ENCODE measurements at regions not wholly inside any gene's neighbourhood (a gene's known extent, or its start where the extent isn't known, plus 50 kb on each side); places are given as distances from the start of the nearest gene placed in this dataset.

DNA sequence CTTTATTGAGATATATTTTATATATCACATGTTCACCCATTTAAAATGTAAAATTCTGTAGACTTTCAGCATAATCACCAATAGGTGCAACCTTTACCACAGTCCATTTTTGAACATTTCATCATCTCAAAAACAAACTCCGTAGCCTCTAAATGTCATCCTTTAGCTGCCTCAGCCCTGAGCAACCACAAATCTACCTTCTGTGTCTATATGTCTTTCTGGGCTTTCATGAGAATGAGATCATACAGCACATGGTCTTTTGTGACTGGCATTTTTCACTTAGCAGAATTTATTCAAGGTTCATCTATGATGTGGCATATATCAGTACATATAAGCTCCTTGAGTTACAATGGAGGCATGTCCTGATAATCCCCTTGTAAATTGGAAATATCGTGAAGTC lies 320.5 kb downstream of the ETS1 start:
- Histone ChIP-seq H3K27ac (no peak overlapping the region), H3K4me3 (no peak overlapping the region), H3K4me1 (no peaks in the 10 kb centered on the region), H3K27me3 (no peaks in the 10 kb centered on the region), H3K9me3 (no peaks in the 10 kb centered on the region), H3K36me3 (no peaks in the 10 kb centered on the region)
- DNase-seq (ENCODE audit: low spot score) = no peak
- TF ChIP-seq CTCF (IDR thresholded peaks at IDR 0.05) = no peak

DNA sequence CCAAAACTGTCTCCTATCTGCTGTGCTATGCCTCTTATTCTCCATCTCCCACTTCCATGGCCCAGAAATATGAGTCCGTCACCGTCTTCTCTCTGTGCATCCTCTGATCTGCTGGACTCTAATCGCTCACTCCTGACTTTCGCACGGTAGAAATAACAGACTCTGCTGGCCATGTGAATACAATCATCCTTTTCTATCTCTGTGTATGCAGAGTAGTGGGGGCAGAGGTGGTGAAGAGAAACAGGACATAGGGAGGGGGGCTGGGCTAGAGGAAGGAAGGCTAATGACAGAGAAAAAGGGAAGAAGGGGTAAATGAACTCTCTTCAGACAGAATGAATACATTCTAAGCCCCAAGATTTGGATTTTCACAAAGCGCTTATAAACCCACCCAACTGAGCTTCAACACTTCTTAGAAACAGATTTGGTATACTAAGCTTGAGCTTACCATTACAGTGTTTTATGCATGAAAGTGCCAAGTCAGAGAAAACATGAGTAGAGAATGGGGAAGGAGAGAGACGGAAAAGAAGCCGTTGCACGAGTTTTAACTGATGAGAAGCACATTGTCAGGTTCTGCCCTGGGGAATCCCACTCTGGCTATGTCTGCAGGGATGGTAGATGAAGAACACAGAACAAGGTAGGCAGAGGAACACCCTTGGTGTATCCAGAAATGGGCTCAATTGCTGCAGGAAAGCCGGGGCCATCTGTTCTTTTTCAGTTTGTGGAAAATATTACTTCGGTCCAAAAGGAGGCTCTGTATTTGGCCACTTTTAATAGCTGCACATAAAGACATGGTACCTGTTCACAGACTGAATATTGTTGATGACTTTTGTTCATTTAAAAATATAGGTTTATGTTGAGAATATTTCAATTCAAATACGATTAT lies 324.7 kb downstream of the ETS1 start:
- DNase-seq (ENCODE audit: low spot score) = no peak
- no peak for TF ChIP-seq CTCF (IDR thresholded peaks at IDR 0.05)
- Histone ChIP-seq H3K4me1 (no peaks in the 10 kb centered on the region), H3K36me3 (no peaks in the 10 kb centered on the region), H3K9me3 (no peaks in the 10 kb centered on the region), H3K27me3 (no peaks in the 10 kb centered on the region), H3K4me3 (no peak overlapping the region), H3K27ac (no peak overlapping the region)

GRCh38 chr11:128261011-128261421 lies 326.3 kb downstream of the ETS1 start:
- H3K4me1 ChIP-seq = no peaks in the 10 kb centered on the region
- no peaks in the 10 kb centered on the region for H3K9me3 ChIP-seq
- no peaks in the 10 kb centered on the region for H3K36me3 ChIP-seq
- no peak for DNase-seq (ENCODE audit: low spot score)
- no peak for TF ChIP-seq CTCF (IDR thresholded peaks at IDR 0.05)
- no peak overlapping the region for H3K4me3 ChIP-seq
- no peak overlapping the region for H3K27ac ChIP-seq
- no peaks in the 10 kb centered on the region for H3K27me3 ChIP-seq

DNA sequence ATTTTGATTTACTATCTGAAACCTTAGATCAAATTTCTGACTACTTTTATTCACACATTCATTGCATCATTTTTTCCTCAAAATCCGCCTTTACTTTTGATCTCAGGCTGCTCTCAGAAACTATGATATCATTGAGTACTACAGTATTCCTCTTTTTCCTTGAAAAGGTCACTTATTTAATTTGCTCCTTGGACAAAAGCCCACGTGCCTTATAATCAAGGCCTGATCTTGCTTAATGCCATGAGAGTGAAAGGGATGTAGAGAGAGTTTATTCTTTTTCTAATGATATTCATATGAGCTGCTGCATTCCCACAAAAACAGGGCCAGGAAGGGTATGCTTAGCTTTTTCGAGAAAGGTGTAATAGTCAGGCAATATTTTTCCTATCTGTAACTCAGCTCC lies 327.0 kb downstream of the ETS1 start:
- no peak for TF ChIP-seq CTCF (IDR thresholded peaks at IDR 0.05)
- no peak overlapping the region for H3K27ac ChIP-seq
- no peak overlapping the region for H3K4me3 ChIP-seq
- H3K36me3 ChIP-seq = no peaks in the 10 kb centered on the region
- H3K9me3 ChIP-seq = no peaks in the 10 kb centered on the region
- no peaks in the 10 kb centered on the region for H3K27me3 ChIP-seq
- H3K4me1 ChIP-seq = no peaks in the 10 kb centered on the region
- DNase-seq (ENCODE audit: low spot score) = no peak

- H3K4me3 ChIP-seq = no peak overlapping the region
- H3K9me3 ChIP-seq = no peaks in the 10 kb centered on the region
These were observed 327.5 kb downstream of the ETS1 start for GRCh38 chr11:128259816-128260215.

More at GRCh38 chr11:128259816-128260215, 327.5 kb downstream of the ETS1 start:
- H3K27me3 ChIP-seq = no peaks in the 10 kb centered on the region
- no peaks in the 10 kb centered on the region for H3K36me3 ChIP-seq
- TF ChIP-seq CTCF (IDR thresholded peaks at IDR 0.05) = no peak
- no peaks in the 10 kb centered on the region for H3K4me1 ChIP-seq
- no peak for DNase-seq (ENCODE audit: low spot score)
- no peak overlapping the region for H3K27ac ChIP-seq

Measured in right atrium auricular region (tissue), 2 donors.